Uterus (tissue), 3 donors: ENCODE measurements at regions not wholly inside any gene's neighbourhood (a gene's known extent, or its start where the extent isn't known, plus 50 kb on each side); places are given as distances from the start of the nearest gene placed in this dataset.

ENCODE experiments used
- DNase-seq, 2 donors: peaks; one replicate each; pipeline ENCODE4 v3.0.0-alpha.2; 2019 to 2020
- H3K27ac ChIP-seq, 2 donors: fragments of 200-600 bp; sonication (generic); 1 replicate in 1 of 2; 2 replicates in 1 of 2; pipeline ENCODE4 v1.5.1; 2016 to 2018
- H3K27me3 ChIP-seq, 2 donors: fragments of 200-600 bp; sonication (generic); one replicate each; pipeline ENCODE4 v1.5.1; 2018 to 2019; ENCODE audit warnings: control low read depth in 1 of 2
- H3K36me3 ChIP-seq, 2 donors: fragments of 200-600 bp; sonication (generic); one replicate each; pipeline ENCODE4 v1.5.1; 2019; ENCODE audit warnings: control low read depth in 1 of 2
- H3K4me1 ChIP-seq, 2 donors: fragments of 200-600 bp; sonication (generic); one replicate each; pipeline ENCODE4 v1.5.1; 2018 to 2019; ENCODE audit warnings: control low read depth in 1 of 2
- H3K4me3 ChIP-seq, 2 donors: fragments of 200-600 bp; sonication (generic); 1 replicate in 1 of 2; 2 replicates in 1 of 2; pipeline ENCODE4 v1.5.1; 2018 to 2019; ENCODE audit warnings: mild to moderate bottlenecking in 1 of 2
- H3K9me3 ChIP-seq, 2 donors: fragments of 200-600 bp; sonication (generic); one replicate each; pipeline ENCODE4 v1.5.1; 2019; ENCODE audit warnings: control low read depth in 1 of 2
- CTCF ChIP-seq, 4 experiments: fragments of 200-600 bp in 2 of 4; fragments of 450-650 bp in 2 of 4; sonication (generic) in 2 of 4; IDR thresholded peaks; one replicate each; pipeline ENCODE4 v1.5.1; 2016 to 2019; ENCODE audit warnings: antibody characterized with exemption in 4 of 4, mild to moderate bottlenecking in 2 of 4, moderate library complexity in 1 of 4
- POLR2A ChIP-seq, 2 donors: fragments of 450-650 bp; IDR thresholded peaks; one replicate each; pipeline ENCODE4 v1.6.1; 2016; ENCODE audit warnings: antibody characterized with exemption in 2 of 2, mild to moderate bottlenecking in 1 of 2, moderate library complexity in 1 of 2
- intact Hi-C: fragments of 100-400 bp; cut with DNase I; formaldehyde crosslinking; loops from one replicate; pipeline ENCODE4 v1.15.1; 2023; ENCODE audit warnings: low total_unique reads
- donor health status: DM: yes; HTN: yes; CAD: no.

GRCh38 chr4:10963241-10963640 is 278.7 kb upstream of the CLNK start:
- no peaks in the 10 kb centered on the region for H3K9me3 ChIP-seq
- intact Hi-C loops: no loop called here
- TF ChIP-seq CTCF (IDR thresholded peaks at IDR 0.05) (no peak), POLR2A (IDR thresholded peaks at IDR 0.05) (no peak)
- no peaks in the 10 kb centered on the region for H3K4me1 ChIP-seq
- no peaks in the 10 kb centered on the region for H3K27me3 ChIP-seq
- H3K36me3 ChIP-seq: no peaks in the 10 kb centered on the region
- no peak overlapping the region for H3K4me3 ChIP-seq
- no peak overlapping the region for H3K27ac ChIP-seq
- DNase-seq: no peak

GRCh38 chr4:10962246-10962645 is 277.7 kb upstream of the CLNK start:
- H3K9me3 ChIP-seq: no peaks in the 10 kb centered on the region

GRCh38 chr4:10960389-10960788 is 275.8 kb upstream of the CLNK start:
- intact Hi-C loops: no loop called here
- no peaks in the 10 kb centered on the region for H3K9me3 ChIP-seq
- DNase-seq: no peak
- H3K36me3 ChIP-seq: no peaks in the 10 kb centered on the region
- no peak overlapping the region for H3K4me3 ChIP-seq
- H3K27ac ChIP-seq: no peak overlapping the region
- H3K27me3 ChIP-seq: no peaks in the 10 kb centered on the region
- H3K4me1 ChIP-seq: no peaks in the 10 kb centered on the region
- no peak for TF ChIP-seq POLR2A (IDR thresholded peaks at IDR 0.05)
- no peak for TF ChIP-seq CTCF (IDR thresholded peaks at IDR 0.05)

More at GRCh38 chr4:10962246-10962645, 277.7 kb upstream of the CLNK start:
- no peak for TF ChIP-seq POLR2A (IDR thresholded peaks at IDR 0.05)
- no peak for TF ChIP-seq CTCF (IDR thresholded peaks at IDR 0.05)
- Histone ChIP-seq H3K27ac (no peak overlapping the region), H3K4me1 (no peaks in the 10 kb centered on the region), H3K27me3 (no peaks in the 10 kb centered on the region), H3K36me3 (no peaks in the 10 kb centered on the region), H3K4me3 (no peak overlapping the region)
- intact Hi-C loops: no loop called here
- no peak for DNase-seq

GRCh38 chr4:10959586-10959985 is 275.0 kb upstream of the CLNK start:
- intact Hi-C loops: no loop called here
- no peak for TF ChIP-seq CTCF (IDR thresholded peaks at IDR 0.05)
- no peak for TF ChIP-seq POLR2A (IDR thresholded peaks at IDR 0.05)
- Histone ChIP-seq H3K9me3 (no peaks in the 10 kb centered on the region), H3K27ac (no peak overlapping the region), H3K36me3 (no peaks in the 10 kb centered on the region), H3K4me3 (no peak overlapping the region), H3K27me3 (no peaks in the 10 kb centered on the region), H3K4me1 (no peaks in the 10 kb centered on the region)
- DNase-seq: no peak

- Histone ChIP-seq H3K4me3 (no peak overlapping the region), H3K9me3 (no peaks in the 10 kb centered on the region), H3K4me1 (no peaks in the 10 kb centered on the region), H3K27ac (no peak overlapping the region), H3K27me3 (no peaks in the 10 kb centered on the region), H3K36me3 (no peaks in the 10 kb centered on the region)
- DNase-seq: no peak
- intact Hi-C loops: no loop called here
- no peak for TF ChIP-seq POLR2A (IDR thresholded peaks at IDR 0.05)
- TF ChIP-seq CTCF (IDR thresholded peaks at IDR 0.05): no peak
Measured at GRCh38 chr4:10958226-10958856, 273.8 kb upstream of the CLNK start.
